B cell (primary cell): ENCODE measurements at regions not wholly inside any gene's neighbourhood (a gene's known extent, or its start where the extent isn't known, plus 50 kb on each side); places are given as distances from the start of the nearest gene placed in this dataset.

Source experiments
- EZH2 ChIP-seq: IDR thresholded peaks from 2 replicates; pipeline ENCODE4 v1.6.1; 2012; ENCODE audit warnings: borderline replicate concordance, low read depth, mild to moderate bottlenecking, moderate library complexity, low read length; ENCODE audit not compliant: insufficient read depth, poor library complexity, severe bottlenecking
- TF ChIP-seq, protein P1 (sequence below): fragments of 200-600 bp; IDR thresholded peaks from one replicate; pipeline ENCODE4 v1.8.0; 2022; ENCODE audit warnings: antibody characterized with exemption, mild to moderate bottlenecking

GRCh38 chr11:69422645-69423044 is 58.8 kb upstream of the LINC01488 start:
- TF ChIP-seq, protein P1, sequence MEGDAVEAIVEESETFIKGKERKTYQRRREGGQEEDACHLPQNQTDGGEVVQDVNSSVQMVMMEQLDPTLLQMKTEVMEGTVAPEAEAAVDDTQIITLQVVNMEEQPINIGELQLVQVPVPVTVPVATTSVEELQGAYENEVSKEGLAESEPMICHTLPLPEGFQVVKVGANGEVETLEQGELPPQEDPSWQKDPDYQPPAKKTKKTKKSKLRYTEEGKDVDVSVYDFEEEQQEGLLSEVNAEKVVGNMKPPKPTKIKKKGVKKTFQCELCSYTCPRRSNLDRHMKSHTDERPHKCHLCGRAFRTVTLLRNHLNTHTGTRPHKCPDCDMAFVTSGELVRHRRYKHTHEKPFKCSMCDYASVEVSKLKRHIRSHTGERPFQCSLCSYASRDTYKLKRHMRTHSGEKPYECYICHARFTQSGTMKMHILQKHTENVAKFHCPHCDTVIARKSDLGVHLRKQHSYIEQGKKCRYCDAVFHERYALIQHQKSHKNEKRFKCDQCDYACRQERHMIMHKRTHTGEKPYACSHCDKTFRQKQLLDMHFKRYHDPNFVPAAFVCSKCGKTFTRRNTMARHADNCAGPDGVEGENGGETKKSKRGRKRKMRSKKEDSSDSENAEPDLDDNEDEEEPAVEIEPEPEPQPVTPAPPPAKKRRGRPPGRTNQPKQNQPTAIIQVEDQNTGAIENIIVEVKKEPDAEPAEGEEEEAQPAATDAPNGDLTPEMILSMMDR: no peak
- no peak for TF ChIP-seq EZH2
